Stimulated activated naive CD8-positive, alpha-beta T cell treated with anti-CD3 and anti-CD28 coated beads, Interleukin-15, Interleukin-2, amounts not matched to agents 100 ng/mL and 50 ng/mL, for 24 hours (primary cell): ENCODE measurements at regions not wholly inside any gene's neighbourhood (a gene's known extent, or its start where the extent isn't known, plus 50 kb on each side); places are given as distances from the start of the nearest gene placed in this dataset.
"Not testable (repeated sequence)": the region's sequence is repeated elsewhere in the genome, so short reads cannot be mapped to it uniquely, and the experiment has no call there.

Experiments
- H3K27ac Mint-ChIP-seq: one replicate; pipeline ENCODE4 v1.8.0; 2021; ENCODE audit warnings: mild to moderate bottlenecking, mixed read lengths
- H3K27me3 Mint-ChIP-seq: one replicate; pipeline ENCODE4 v1.8.0; 2021; ENCODE audit warnings: mixed read lengths
- H3K36me3 Mint-ChIP-seq: one replicate; pipeline ENCODE4 v1.8.0; 2021; ENCODE audit warnings: low read depth, mixed read lengths
- H3K4me1 Mint-ChIP-seq: one replicate; pipeline ENCODE4 v1.8.0; 2021; ENCODE audit warnings: low read depth, mixed read lengths
- H3K4me3 Mint-ChIP-seq: one replicate; pipeline ENCODE4 v1.8.0; 2021; ENCODE audit warnings: mild to moderate bottlenecking, mixed read lengths
- H3K9me3 Mint-ChIP-seq: one replicate; pipeline ENCODE4 v1.8.0; 2021; ENCODE audit warnings: mixed read lengths

DNA sequence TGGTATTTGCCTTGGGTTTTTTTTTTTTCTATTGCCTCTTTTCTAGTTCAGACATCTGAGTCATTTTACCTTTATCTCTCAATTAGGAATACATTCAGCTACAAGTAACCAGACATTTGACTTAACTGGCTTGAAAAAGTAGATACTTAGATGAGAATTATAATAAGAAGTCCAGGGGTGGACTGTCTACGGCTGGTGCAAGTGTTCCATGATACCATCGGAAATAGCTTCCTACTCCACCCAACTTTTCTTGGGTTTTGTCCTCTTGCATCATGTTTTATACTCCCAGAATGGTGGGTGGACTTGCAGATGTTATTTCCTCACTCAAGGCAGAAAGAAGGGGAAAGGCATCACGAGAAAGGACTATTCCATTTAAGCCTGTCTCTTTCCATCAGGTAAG, 104.7 kb downstream of the ARHGAP11B start:
- H3K9me3 Mint-ChIP-seq, H3K4me3 Mint-ChIP-seq, H3K4me1 Mint-ChIP-seq, H3K27me3 Mint-ChIP-seq, H3K27ac Mint-ChIP-seq: not testable (repeated sequence)
- peaks cover 54% of the 10 kb centered on the region for H3K36me3 Mint-ChIP-seq

- not testable (repeated sequence) for H3K27ac Mint-ChIP-seq, H3K4me3 Mint-ChIP-seq, H3K27me3 Mint-ChIP-seq, H3K4me1 Mint-ChIP-seq, H3K9me3 Mint-ChIP-seq
- H3K36me3 Mint-ChIP-seq, result peaks cover 58% of the 10 kb centered on the region
Observed at GRCh38 chr15:30732100-30732499, 106.2 kb downstream of the ARHGAP11B start.

DNA sequence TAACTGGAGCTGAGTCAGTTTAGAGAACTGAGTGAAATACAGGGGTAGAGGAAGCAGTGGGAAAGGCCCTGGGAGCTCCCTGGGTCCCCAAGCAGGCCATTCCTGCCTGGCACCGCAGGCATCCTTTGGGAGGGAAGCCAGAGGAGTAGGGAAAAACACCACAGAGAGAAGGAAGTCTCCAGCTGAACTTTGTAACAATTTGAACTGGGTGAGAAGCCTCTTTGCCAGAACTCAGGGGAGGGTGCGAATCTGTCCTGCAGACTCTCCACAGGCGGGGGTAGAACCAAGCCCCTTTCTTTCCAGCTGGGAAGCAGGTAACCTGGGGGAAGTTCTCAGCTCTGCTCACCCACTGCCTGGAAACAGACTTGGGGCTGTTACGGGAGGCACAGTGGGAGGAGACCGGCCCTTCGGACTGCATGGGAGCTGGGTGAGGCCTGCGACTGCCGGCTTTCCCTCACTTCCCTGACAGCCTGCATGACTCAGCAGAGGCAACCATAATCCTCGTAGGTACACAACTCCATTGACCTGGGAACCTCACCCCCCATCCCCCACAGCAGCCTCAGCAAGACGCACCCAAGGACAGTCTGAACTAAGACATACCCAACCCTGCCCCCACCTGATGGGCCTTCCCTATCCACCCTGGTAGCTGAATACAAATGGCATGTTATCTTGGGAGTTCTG, 110.1 kb downstream of the ARHGAP11B start:
- H3K27ac Mint-ChIP-seq, H3K4me3 Mint-ChIP-seq, H3K27me3 Mint-ChIP-seq, H3K4me1 Mint-ChIP-seq: not testable (repeated sequence)
- H3K9me3 Mint-ChIP-seq, result peaks cover 11% of the 10 kb centered on the region
- H3K36me3 Mint-ChIP-seq, result peaks cover 44% of the 10 kb centered on the region

DNA sequence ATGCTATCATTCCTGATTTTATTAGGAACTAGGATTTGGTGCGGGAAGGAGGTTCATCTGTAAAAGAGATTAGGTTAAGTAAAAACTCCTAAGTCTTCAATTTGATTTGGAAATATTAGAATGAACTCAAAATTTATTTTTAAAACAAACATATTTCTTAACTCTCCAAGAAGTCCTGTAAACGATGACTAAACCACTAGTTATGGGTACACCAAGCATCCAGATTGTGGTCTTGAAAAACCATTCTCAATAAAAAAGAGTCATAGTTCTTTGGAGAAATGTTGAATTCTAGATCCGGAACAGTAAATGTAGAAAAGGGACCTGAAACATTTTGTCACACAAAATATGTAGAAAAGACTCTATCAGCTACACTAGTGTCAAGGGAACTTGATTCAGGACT, 116.9 kb downstream of the ARHGAP11B start:
- H3K4me3 Mint-ChIP-seq, H3K4me1 Mint-ChIP-seq, H3K27me3 Mint-ChIP-seq, H3K27ac Mint-ChIP-seq: not testable (repeated sequence)
- Mint-ChIP-seq H3K36me3 (peaks cover 25% of the 10 kb centered on the region), H3K9me3 (peaks cover 11% of the 10 kb centered on the region)

- not testable (repeated sequence) for H3K27me3 Mint-ChIP-seq, H3K4me1 Mint-ChIP-seq, H3K27ac Mint-ChIP-seq, H3K4me3 Mint-ChIP-seq, H3K9me3 Mint-ChIP-seq
- H3K36me3 Mint-ChIP-seq, result peaks cover 33% of the 10 kb centered on the region
Observed at GRCh38 chr15:30749048-30749447, 123.1 kb downstream of the ARHGAP11B start.

DNA sequence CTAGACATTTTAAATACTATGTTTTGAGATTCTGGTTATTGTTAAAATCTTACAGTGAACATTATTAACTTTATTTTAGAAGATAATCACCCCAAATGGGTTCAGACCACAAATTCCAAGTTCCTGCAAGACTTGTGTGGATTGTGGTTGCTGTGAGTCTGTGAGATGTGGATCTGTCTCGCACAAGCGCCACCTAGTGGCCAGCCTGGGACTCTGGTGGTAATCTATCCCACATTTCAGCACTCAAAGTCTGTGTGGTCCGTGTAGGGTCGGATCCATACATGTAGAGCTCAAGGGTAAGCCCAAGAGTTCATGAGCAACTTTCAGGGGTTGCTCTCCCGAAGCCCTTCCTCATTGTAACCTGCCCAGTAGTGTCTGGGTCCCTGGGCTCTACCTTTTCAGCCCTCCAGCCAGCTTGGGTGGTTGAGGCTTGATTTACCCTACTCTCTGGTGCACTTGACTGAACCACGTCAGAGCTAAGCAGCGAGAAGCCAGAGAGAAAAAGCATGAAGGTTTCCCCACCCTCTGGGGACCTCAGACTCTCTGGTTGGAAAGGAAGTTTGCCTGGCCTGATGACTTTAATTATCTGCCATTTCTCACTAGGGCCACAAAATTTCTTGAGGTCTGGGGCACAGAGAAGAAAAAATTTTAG, 129.2 kb downstream of the ARHGAP11B start:
- H3K36me3 Mint-ChIP-seq, result peaks cover 32% of the 10 kb centered on the region
- not testable (repeated sequence) for H3K27ac Mint-ChIP-seq, H3K4me1 Mint-ChIP-seq

GRCh38 chr15:30760633-30761032, 134.7 kb downstream of the ARHGAP11B start:
- not testable (repeated sequence) for H3K9me3 Mint-ChIP-seq

More for the DNA sequence above, 129.2 kb downstream of the ARHGAP11B start:
- not testable (repeated sequence) for H3K4me3 Mint-ChIP-seq, H3K27me3 Mint-ChIP-seq, H3K9me3 Mint-ChIP-seq

DNA sequence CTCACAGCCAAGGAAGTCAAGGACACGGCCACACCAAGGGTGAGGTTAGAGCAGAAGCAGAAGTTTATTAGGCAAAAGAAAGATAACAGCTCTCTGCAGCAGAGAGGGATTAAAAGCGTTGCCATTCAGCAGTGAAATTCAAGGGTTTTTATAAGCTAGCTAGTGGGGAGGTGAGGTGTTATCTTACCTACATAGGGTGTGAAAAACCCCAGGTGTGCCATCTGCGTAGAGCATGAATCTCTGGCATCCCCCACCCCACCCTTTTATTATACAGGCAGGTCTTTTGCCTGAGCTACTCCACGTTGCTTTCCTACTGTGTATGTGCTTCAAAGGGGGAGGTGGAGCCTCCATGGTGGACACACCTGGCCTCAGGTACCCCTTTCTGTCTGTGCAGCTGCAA, 135.4 kb downstream of the ARHGAP11B start:
- not testable (repeated sequence) for H3K27ac Mint-ChIP-seq, H3K4me3 Mint-ChIP-seq, H3K27me3 Mint-ChIP-seq, H3K4me1 Mint-ChIP-seq, H3K9me3 Mint-ChIP-seq
- H3K36me3 Mint-ChIP-seq, result peaks cover 13% of the 10 kb centered on the region

More at GRCh38 chr15:30760633-30761032, 134.7 kb downstream of the ARHGAP11B start:
- H3K36me3 Mint-ChIP-seq, result peaks cover 17% of the 10 kb centered on the region
- H3K27me3 Mint-ChIP-seq, H3K4me1 Mint-ChIP-seq, H3K4me3 Mint-ChIP-seq, H3K27ac Mint-ChIP-seq: not testable (repeated sequence)

DNA sequence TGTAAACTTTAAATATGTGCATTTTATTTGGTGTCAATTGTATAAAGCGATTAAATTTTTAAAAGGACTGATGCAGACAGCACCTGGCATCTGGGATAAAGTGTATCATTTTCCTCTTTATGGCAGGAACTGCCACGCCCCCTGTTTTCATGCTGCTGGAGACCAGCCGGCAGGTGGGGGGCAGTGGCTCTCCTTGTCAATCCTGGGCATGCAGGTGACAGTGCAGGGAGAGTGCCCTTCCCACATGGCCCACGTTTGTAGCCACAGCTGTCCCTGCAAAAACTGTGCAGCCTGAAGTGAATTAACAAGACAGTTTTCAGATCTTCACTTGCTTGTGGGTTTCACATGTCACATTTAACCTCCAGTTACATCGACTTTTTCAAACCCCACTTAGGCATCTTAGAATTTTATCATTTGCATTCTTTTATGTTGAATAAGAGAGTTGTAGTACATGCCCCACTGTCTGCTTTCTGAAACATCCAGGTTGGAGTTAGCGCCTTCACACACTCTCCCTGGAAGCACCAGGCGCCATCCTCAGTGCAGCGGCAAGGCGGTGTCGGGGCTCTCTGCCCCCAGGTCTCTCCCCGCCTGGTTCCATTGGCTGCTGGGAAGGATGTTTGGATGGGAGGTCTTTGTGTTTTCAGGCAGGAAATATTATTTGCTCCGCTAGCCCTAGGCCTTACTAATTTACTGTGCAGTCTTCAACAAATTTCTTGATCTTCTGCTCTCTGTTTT, 134.2 kb upstream of the FAN1 start:
- H3K4me1 Mint-ChIP-seq, H3K27me3 Mint-ChIP-seq, H3K4me3 Mint-ChIP-seq, H3K9me3 Mint-ChIP-seq, H3K27ac Mint-ChIP-seq: not testable (repeated sequence)
- H3K36me3 Mint-ChIP-seq, result peaks cover 21% of the 10 kb centered on the region

- Mint-ChIP-seq H3K36me3 (peaks cover 21% of the 10 kb centered on the region), H3K27ac (peak overlapping the region; percentile 13), H3K27me3 (no peaks in the 10 kb centered on the region), H3K4me1 (no peaks in the 10 kb centered on the region), H3K9me3 (no peaks in the 10 kb centered on the region), H3K4me3 (no peak overlapping the region)
Observed at GRCh38 chr15:30770759-30771158, 133.0 kb upstream of the FAN1 start.

GRCh38 chr15:30783019-30783418, 120.7 kb upstream of the FAN1 start:
- peaks cover 6% of the 10 kb centered on the region for H3K9me3 Mint-ChIP-seq
- H3K4me3 Mint-ChIP-seq, result no peak overlapping the region
- H3K27me3 Mint-ChIP-seq, result no peaks in the 10 kb centered on the region
- H3K4me1 Mint-ChIP-seq, result no peaks in the 10 kb centered on the region
- H3K36me3 Mint-ChIP-seq, result no peaks in the 10 kb centered on the region
- H3K27ac Mint-ChIP-seq, result no peak overlapping the region

- Mint-ChIP-seq H3K36me3 (no peaks in the 10 kb centered on the region), H3K9me3 (no peaks in the 10 kb centered on the region), H3K4me3 (no peak overlapping the region), H3K27ac (no peak overlapping the region), H3K27me3 (peaks cover 4% of the 10 kb centered on the region), H3K4me1 (no peaks in the 10 kb centered on the region)
Observed at GRCh38 chr15:30788595-30788994, 115.1 kb upstream of the FAN1 start.

GRCh38 chr15:30791239-30792175, 112.2 kb upstream of the FAN1 start:
- Mint-ChIP-seq H3K27ac (no peak overlapping the region), H3K27me3 (peaks cover 4% of the 10 kb centered on the region), H3K4me3 (no peak overlapping the region), H3K4me1 (no peaks in the 10 kb centered on the region), H3K36me3 (no peaks in the 10 kb centered on the region), H3K9me3 (no peaks in the 10 kb centered on the region)

DNA sequence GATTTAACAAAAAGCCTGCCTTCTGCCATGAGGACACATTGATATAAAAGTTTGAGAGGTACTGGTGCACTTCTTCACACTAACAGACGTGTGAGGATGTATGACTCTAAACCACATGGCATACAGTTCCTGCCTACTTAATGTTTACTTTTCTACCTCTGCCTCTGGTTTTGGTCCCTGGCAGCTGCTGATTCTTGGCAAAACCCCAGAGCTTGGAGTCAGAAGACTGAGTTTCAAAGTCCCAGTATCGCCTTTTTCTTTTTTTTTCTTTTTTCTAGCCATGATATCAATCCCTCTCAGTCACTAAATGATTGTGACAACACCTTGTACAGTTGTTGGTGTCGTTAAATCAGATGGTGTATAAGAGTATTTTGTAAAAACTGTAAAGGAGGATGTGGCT, 110.9 kb upstream of the FAN1 start:
- not testable (repeated sequence) for H3K4me3 Mint-ChIP-seq, H3K36me3 Mint-ChIP-seq, H3K9me3 Mint-ChIP-seq, H3K27me3 Mint-ChIP-seq, H3K27ac Mint-ChIP-seq, H3K4me1 Mint-ChIP-seq

DNA sequence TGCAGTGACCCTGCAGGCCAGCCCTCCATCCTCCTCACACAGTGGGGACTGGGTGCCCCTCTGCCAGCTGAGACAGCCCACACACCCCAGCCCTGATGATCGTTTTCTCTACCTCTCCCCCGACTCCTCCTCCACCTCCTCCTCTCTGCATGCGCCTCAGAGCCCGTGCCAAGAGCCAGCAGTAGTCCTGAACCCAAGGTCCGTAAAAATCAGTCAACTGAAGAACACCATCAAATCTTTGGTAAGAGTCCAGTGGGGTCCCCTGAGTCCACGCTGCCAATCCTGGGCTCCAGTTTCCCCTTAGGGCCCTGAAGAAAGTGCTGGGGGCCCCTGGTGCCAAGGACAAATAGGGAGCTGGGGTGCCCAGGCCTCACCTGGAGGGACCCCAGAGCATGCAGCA, 109.3 kb upstream of the FAN1 start:
- no peaks in the 10 kb centered on the region for H3K4me1 Mint-ChIP-seq
- H3K4me3 Mint-ChIP-seq, result no peak overlapping the region
- H3K27me3 Mint-ChIP-seq, result peaks cover 4% of the 10 kb centered on the region
- H3K27ac Mint-ChIP-seq, result no peak overlapping the region
- no peaks in the 10 kb centered on the region for H3K36me3 Mint-ChIP-seq
- no peaks in the 10 kb centered on the region for H3K9me3 Mint-ChIP-seq
